Stimulated activated CD8-positive, alpha-beta memory T cell treated with anti-CD3 and anti-CD28 coated beads, Interleukin-15, amount 100 ng/mL, for 48 hours (primary cell): ENCODE measurements at regions not wholly inside any gene's neighbourhood (a gene's known extent, or its start where the extent isn't known, plus 50 kb on each side); places are given as distances from the start of the nearest gene placed in this dataset.

Experiments used
- DNase-seq, 2 donors: peaks; one replicate each; pipeline ENCODE4 v3.0.0-alpha.2; 2020; ENCODE audit warnings: low read depth in 2 of 2

DNA sequence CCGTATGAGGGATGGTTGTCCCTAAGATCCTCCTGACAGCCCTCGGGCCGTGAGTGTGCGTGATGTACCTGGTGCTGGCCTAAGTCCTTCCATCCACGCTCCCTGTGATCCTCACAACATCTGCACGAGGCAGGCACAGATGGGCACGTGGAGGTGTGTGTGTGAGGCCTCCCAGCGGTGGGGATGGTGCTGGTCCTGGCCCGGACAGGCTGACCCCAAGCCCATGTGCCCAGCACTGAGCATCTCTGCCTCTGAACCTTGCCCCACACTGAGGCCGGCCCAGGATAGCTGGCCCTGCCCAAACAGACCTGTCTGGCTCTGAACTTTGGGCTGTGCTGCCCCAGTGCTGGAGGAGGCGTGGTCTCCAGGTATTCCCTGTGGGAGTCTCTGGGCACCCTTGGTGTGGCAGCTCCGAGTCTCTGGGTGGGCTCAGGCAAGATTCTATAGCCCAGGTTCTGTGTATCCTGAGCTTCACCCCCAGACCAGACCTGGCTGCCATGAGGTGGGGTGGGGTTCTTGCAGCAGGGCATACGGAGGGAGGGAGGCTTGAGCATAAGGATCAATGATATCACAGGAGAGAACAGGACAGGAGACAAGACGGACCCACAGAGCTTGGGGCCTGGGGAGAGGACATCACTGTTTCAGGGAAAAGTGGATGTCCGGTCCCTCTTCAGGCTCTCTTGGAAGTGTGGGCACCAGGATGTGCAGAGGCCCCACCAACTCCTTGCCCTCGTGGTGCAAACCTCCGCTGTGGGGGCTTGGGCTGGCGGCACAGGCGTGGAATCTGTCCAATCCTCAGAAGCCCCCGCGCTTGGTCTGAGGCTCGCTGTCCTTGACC, 881.8 kb downstream of the BRD1 start:
- no peak for DNase-seq

DNA sequence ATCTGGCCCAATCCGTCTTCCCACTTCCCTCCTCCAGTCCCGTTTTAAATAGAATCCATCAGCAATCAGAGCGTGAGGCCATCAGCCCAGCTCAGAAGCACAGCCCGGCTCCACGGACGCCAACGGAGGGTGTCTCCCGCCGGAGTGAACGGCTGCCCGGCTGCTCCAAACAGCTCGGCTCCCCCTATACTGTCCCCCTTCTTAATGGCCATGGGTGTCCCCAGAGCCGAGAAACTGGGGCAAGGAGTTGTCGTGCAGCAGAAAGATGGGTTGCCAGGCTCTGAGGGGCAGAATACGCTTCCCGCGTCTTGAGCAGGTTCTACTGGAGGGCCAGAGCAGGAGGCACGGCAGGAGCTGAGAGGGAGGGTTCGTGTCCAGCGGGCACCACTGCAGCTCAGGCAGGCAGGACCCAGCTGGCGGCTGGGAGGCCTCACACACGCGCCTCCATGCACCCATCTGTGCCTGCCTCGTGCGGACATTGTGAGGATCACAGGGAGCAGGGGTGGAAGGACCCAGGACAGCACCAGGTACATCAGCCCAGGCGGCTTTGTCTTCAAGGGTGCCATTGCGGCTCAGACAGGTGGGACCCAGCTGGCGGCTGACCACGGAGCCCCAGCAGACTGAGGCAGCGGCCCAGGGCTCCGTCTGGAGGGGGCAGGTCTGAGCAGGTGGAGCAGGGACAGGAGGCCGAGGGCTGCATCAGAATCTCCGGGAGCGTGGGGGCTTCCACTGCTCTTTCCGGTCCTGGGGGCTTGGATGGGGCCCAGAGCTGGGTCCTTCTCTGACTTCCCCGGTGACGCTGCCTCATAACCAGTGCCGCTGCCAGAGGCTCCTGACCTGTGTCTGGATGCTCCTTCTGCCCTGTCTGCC, 882.7 kb downstream of the BRD1 start:
- DNase-seq, result no peak

- DNase-seq, result no peak
Observed at GRCh38 chr22:48944433-48944750, 883.3 kb downstream of the BRD1 start.

GRCh38 chr22:48943567-48944432, 883.9 kb downstream of the BRD1 start:
- no peak for DNase-seq

DNA sequence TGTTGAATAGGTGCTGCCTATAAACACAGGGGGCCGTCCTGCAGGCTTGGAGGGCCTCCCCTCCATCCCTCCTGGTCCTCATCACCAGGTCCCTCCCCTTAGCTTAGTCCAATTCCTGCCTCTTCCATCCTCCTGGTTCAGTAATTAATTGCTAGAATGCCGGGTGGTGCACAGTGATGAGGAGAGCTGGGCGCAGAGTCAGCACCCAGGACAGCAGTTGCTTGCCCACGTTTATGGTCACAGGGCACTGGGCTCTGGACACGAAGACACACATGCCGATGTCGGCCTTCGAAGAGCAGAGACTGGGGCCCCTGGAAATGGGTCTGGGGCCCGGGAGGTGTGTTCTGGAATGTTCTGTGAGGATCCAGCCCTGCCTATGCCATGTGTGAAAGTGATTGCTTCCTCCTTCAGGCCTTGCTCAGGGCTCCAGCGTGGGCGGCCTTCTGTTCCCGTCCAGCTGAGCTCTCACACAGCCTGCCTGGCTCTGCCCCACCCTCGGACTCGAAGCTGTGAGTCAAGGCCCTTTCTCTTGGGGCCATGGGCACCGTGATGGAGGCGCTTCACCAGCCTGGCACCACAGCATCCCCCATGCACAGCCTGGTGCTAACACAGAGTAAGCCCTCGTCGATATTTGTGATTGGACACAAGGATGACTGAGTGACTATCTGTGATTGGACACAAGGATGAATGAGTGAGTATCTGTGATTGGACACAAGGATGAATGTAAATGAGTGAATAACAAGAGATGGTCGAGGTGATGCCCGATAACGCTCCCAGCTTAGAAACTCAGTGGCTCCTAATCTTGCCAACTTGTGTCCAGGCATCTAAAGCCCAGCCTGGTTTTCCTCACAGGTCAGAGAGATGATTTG, 884.7 kb downstream of the BRD1 start:
- DNase-seq, result no peak

DNA sequence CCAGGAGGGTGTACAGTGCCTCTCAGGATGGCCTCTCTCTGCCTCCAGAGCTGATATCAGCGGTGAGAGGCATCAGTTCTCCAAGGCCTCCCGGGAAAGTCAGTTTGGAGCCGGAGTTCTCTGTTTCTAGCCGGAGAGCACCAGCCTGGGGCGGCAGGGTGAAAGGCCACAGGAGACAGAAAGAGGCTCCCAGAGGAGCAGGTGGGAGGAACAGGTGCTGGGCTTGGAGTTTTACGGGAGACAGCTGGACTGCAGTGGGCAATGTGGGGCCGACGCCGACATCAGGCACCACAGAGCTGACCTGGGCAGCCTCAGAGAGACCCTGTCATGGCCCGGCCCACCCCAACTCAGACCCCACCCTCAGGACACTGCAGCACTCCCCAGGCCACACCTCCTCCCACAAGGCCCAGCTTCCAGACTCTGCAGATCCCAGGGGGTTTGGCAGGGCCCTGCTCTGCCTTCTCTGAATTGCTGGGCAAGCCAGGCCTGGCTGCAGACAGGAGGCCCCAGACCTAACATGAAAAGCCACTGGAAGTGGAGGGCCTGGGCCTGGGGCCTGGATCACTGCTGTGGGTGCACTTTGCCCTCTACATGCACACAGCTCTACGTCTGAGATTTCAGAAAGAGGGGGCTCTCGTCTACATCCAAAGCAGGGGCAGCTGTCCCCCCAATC, 885.6 kb downstream of the BRD1 start:
- no peak for DNase-seq

DNA sequence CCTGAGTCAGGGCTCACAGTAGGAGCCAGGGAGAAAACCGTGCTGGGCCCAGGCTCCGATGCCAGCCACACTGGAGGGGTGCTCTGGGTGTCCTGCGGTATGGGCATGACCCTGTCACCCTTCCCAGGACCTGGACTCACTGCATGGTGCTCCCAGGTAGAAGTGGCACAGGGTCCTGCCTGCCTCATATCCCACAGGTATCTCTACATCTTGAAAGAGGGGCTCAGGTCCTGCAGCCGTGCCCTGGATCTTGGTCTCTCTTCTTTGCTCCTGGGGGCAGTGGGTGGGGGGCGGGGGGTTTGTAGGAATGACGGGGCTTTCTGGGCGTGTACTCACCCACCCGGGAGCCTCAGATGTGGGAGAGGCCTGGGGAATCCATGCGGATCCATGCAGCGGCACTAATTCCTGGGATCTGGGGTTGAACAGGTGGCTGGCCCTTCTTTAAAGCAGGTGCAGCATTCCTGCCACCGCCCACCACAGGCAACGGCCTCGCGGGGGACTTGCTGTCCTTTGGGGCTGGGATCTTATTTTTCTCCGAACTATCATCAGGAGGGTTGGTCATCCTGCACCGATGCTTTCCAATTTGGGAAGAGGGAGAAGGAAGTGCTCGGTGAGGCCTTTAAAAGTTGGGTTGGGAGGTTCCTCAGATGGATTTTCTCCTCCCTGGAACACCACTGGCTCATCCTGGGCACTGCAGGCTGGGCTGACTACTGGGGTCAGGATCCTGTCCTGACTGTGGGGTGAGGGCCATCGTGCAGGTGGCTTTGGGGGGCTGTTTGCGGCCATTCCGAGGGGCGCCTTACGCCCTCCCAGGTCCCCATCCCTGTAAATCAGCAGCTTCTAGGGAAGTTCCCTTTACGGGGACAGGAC, 886.4 kb downstream of the BRD1 start:
- DNase-seq, result no peak

GRCh38 chr22:48940266-48941032, 887.2 kb downstream of the BRD1 start:
- DNase-seq, result no peak

- no peak for DNase-seq
Observed at GRCh38 chr22:48939441-48940265, 888.0 kb downstream of the BRD1 start.

DNA sequence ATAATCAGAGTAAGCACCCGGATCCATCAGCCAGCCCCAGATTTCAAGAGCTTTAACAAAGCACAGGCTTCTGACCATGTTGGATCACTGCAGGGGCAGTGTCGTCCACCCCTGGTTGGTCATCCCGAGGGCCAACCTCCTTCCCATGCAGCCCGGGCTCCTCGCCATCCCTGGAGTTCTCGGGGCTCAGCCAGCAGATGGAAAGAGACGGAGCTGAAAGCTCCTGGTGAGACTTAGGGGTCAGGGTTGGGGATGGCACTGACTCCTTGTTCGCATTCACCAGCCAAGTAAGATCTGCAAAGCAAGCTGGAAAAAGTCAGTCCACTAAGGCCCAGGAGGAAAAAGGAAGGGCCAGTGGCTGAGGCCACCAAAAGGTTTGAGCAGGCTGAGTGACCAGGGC, 888.9 kb downstream of the BRD1 start:
- no peak for DNase-seq

- no peak for DNase-seq
Observed at GRCh38 chr22:48937032-48937639, 890.5 kb downstream of the BRD1 start.

DNA sequence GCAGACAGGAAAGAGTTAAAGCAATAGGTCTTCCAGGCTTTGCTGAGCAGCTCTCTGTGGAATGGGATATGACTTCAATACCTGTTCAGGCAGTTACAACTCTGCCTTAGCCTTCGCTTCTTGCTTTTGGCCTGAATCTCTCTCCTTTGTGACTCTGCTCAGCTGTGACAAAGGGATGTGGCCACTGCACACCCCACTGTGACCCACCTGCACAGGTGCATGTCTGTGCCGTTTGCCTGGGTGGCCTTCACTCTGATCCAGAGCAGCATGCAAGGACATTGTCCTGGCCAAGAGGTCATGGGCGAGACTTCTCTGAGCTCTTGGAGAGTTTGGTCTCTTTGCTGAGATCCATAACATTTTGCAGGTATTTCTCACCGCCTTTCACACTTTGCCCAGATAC, 891.3 kb downstream of the BRD1 start:
- DNase-seq, result no peak

- DNase-seq, result no peak
Observed at GRCh38 chr22:48934446-48934845, 893.2 kb downstream of the BRD1 start.

DNA sequence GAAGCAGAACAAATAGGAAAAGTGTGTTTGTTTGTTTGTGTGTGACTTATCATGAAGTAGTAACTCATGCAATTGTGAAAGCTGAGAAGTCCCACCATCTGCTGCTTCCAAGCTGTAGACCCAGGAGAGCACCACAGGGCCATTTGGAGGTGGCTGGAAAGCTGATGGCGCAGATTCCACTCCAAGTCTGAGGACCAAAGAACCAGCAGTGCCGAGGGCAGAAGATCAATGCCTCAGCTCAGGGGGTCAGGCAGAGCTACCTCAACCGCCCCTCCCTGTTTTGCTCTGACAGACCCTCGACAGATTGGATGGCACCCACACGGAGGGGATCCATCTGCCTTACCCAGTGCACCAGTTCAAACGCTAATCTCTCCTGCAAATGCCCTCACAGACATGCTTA, 896.2 kb downstream of the BRD1 start:
- no peak for DNase-seq

GRCh38 chr22:48929276-48929790, 898.3 kb downstream of the BRD1 start:
- DNase-seq, result no peak

DNA sequence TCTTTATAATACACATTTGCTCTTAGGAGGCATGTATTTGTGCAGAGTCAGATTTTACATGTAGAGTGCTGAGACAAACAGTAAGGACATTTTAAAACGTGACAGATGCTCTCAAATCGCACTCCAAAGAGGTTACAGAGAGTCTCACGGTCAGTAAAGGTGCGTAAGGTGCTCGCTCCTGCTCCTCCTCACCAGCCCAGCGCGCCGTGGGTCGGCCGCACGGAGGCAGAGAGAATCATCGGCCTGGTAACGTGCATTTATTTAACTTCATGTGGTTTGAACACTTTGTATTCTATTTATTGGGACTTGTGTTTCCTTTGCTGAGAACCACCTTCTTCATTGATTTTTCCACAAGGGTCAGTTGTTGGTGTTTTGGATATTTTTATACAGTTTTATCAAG, 900.1 kb downstream of the BRD1 start:
- no peak for DNase-seq

DNA sequence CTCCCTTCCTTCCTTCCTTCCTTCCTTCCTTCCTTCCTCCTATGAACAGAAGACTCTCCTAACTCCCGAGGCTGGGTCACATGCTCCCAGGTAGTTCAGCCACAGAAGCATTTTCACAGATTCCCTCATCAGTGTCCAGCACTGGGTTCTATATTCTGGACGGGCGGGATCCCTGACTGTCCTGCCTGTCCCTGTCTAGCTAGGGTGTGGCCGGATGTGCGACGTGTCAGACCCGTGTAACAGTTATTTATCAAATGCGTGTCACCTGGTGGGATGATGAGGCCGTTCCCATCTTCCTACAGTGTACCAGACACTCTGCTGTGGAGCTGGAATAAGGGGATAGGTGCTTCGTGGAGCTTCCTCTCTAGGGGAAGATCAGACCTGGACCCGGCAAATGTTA, 901.0 kb downstream of the BRD1 start:
- no peak for DNase-seq
